NT2/D1 (cell line): ENCODE measurements at regions not wholly inside any gene's neighbourhood (a gene's known extent, or its start where the extent isn't known, plus 50 kb on each side); places are given as distances from the start of the nearest gene placed in this dataset.

ENCODE experiments used
- SUZ12 ChIP-seq: IDR thresholded peaks from 2 replicates; pipeline ENCODE4 v1.6.1; 2011; ENCODE audit not compliant: insufficient read length, insufficient read depth; ENCODE audit errors: extremely low read depth
- ZNF274 ChIP-seq: IDR thresholded peaks from 2 replicates; pipeline ENCODE4 v1.6.1; 2011; ENCODE audit warnings: mild to moderate bottlenecking, low read depth, low read length

GRCh38 chr14:53601409-53601808 lies 355.2 kb downstream of the BMP4 start:
- TF ChIP-seq ZNF274 (no peak), SUZ12 (no peak)
